Subcutaneous abdominal adipose tissue (tissue), 5 donors: ENCODE measurements at regions not wholly inside any gene's neighbourhood (a gene's known extent, or its start where the extent isn't known, plus 50 kb on each side); places are given as distances from the start of the nearest gene placed in this dataset.
"Not testable (repeated sequence)": the region's sequence is repeated elsewhere in the genome, so short reads cannot be mapped to it uniquely, and the experiment has no call there.

Experiments used
- H3K27ac ChIP-seq: one replicate; pipeline ENCODE4 v1.7.0; 2013; ENCODE audit warnings: low read depth, mild to moderate bottlenecking, inconsistent platforms, low read length, moderate library complexity
- H3K27me3 ChIP-seq, 5 donors: one replicate each; pipeline ENCODE4 v1.7.0; 2013; ENCODE audit warnings: low read length in 5 of 5, inconsistent platforms in 1 of 5; ENCODE audit not compliant: control insufficient read depth in 5 of 5, insufficient read depth in 4 of 5
- H3K36me3 ChIP-seq, 5 donors: one replicate each; pipeline ENCODE4 v1.7.0; 2013; ENCODE audit warnings: low read length in 5 of 5; ENCODE audit not compliant: control insufficient read depth in 5 of 5, insufficient read depth in 5 of 5
- H3K4me1 ChIP-seq, 5 donors: one replicate each; pipeline ENCODE4 v1.7.0; 2013; ENCODE audit warnings: low read length in 5 of 5, mild to moderate bottlenecking in 3 of 5, moderate library complexity in 1 of 5; ENCODE audit not compliant: control insufficient read depth in 5 of 5, insufficient read depth in 5 of 5
- H3K4me3 ChIP-seq, 5 donors: one replicate each; pipeline ENCODE4 v1.7.0; 2013; ENCODE audit warnings: low read length in 5 of 5, low read depth in 1 of 5
- H3K9ac ChIP-seq, 5 donors: one replicate each; pipeline ENCODE4 v1.7.0; 2013; ENCODE audit warnings: low read length in 5 of 5, mild to moderate bottlenecking in 4 of 5, moderate library complexity in 3 of 5
- H3K9me3 ChIP-seq, 5 donors: one replicate each; pipeline ENCODE4 v1.7.0; 2013; ENCODE audit warnings: low read length in 5 of 5; ENCODE audit not compliant: control insufficient read depth in 5 of 5
- donor health status: healthy.
- donor health status: healthy.
- donor health status: healthy.
- donor health status: healthy.
- donor health status: healthy.

GRCh38 chr7:20491284-20491683, 124.2 kb upstream of the ABCB5 start:
- no peaks in the 10 kb centered on the region for H3K36me3 ChIP-seq
- H3K4me3 ChIP-seq, result no peak overlapping the region
- H3K9ac ChIP-seq, result no peak overlapping the region
- peaks cover 2 to 29% (median 21%) of the 10 kb centered on the region in 5 donors for H3K9me3 ChIP-seq
- no peaks in the 10 kb centered on the region for H3K4me1 ChIP-seq
- H3K27ac ChIP-seq, result no peak overlapping the region
- H3K27me3 ChIP-seq, result peaks cover 0 to 6% (median 0%) of the 10 kb centered on the region in 5 donors

- peaks cover 2 to 16% (median 5%) of the 10 kb centered on the region in 5 donors for H3K9me3 ChIP-seq
- no peak overlapping the region for H3K27ac ChIP-seq
- H3K27me3 ChIP-seq, result peaks cover 0 to 6% (median 0%) of the 10 kb centered on the region in 5 donors
Observed at GRCh38 chr7:20494566-20494965, 120.9 kb upstream of the ABCB5 start.

GRCh38 chr7:20501473-20501872, 114.0 kb upstream of the ABCB5 start:
- H3K9me3 ChIP-seq, result peaks cover 0 to 13% (median 7%) of the 10 kb centered on the region in 5 donors
- not testable (repeated sequence) for H3K4me1 ChIP-seq, H3K9ac ChIP-seq, H3K27me3 ChIP-seq, H3K4me3 ChIP-seq, H3K36me3 ChIP-seq, H3K27ac ChIP-seq

More at GRCh38 chr7:20494566-20494965, 120.9 kb upstream of the ABCB5 start:
- no peak overlapping the region for H3K9ac ChIP-seq
- H3K36me3 ChIP-seq, result no peaks in the 10 kb centered on the region
- H3K4me3 ChIP-seq, result no peak overlapping the region
- H3K4me1 ChIP-seq, result no peaks in the 10 kb centered on the region

- Histone ChIP-seq H3K36me3 (no peaks in the 10 kb centered on the region), H3K9ac (no peak overlapping the region), H3K4me1 (no peaks in the 10 kb centered on the region), H3K9me3 (peaks cover 0 to 4% (median 3%) of the 10 kb centered on the region in 5 donors), H3K4me3 (no peak overlapping the region), H3K27me3 (no peaks in the 10 kb centered on the region), H3K27ac (no peak overlapping the region)
Observed at GRCh38 chr7:20503278-20503950, 112.1 kb upstream of the ABCB5 start.

GRCh38 chr7:20504060-20504459, 111.4 kb upstream of the ABCB5 start:
- Histone ChIP-seq H3K27ac (no peak overlapping the region), H3K4me3 (no peak overlapping the region), H3K9ac (no peak overlapping the region), H3K27me3 (no peaks in the 10 kb centered on the region), H3K9me3 (peaks cover 0 to 4% (median 3%) of the 10 kb centered on the region in 5 donors), H3K4me1 (no peaks in the 10 kb centered on the region), H3K36me3 (no peaks in the 10 kb centered on the region)

GRCh38 chr7:20506175-20506574, 109.3 kb upstream of the ABCB5 start:
- peaks cover 0 to 4% (median 0%) of the 10 kb centered on the region in 5 donors for H3K9me3 ChIP-seq
- H3K4me1 ChIP-seq, result no peaks in the 10 kb centered on the region
- no peak overlapping the region for H3K9ac ChIP-seq
- H3K27me3 ChIP-seq, result no peaks in the 10 kb centered on the region
- H3K27ac ChIP-seq, result no peak overlapping the region
- H3K36me3 ChIP-seq, result no peaks in the 10 kb centered on the region
- no peak overlapping the region for H3K4me3 ChIP-seq

GRCh38 chr7:20507157-20507556, 108.3 kb upstream of the ABCB5 start:
- Histone ChIP-seq H3K9ac (no peak overlapping the region), H3K4me3 (no peak overlapping the region), H3K36me3 (no peaks in the 10 kb centered on the region), H3K9me3 (no peaks in the 10 kb centered on the region), H3K27me3 (no peaks in the 10 kb centered on the region), H3K4me1 (no peaks in the 10 kb centered on the region), H3K27ac (no peak overlapping the region)

- Histone ChIP-seq H3K9me3 (no peaks in the 10 kb centered on the region), H3K4me3 (peak overlapping the region in 1 of 5 donors; percentile 8), H3K36me3 (no peaks in the 10 kb centered on the region), H3K9ac (no peak overlapping the region), H3K27ac (no peak overlapping the region), H3K4me1 (no peaks in the 10 kb centered on the region), H3K27me3 (no peaks in the 10 kb centered on the region)
Observed at GRCh38 chr7:20508109-20508508, 107.4 kb upstream of the ABCB5 start.

GRCh38 chr7:20509892-20510572, 105.4 kb upstream of the ABCB5 start:
- Histone ChIP-seq H3K27ac (no peak overlapping the region), H3K4me3 (no peak overlapping the region), H3K9ac (no peak overlapping the region), H3K9me3 (no peaks in the 10 kb centered on the region), H3K4me1 (no peaks in the 10 kb centered on the region), H3K36me3 (no peaks in the 10 kb centered on the region), H3K27me3 (no peaks in the 10 kb centered on the region)

- Histone ChIP-seq H3K9ac (no peak overlapping the region), H3K36me3 (no peaks in the 10 kb centered on the region), H3K27ac (no peak overlapping the region), H3K4me3 (no peak overlapping the region), H3K4me1 (no peaks in the 10 kb centered on the region), H3K27me3 (no peaks in the 10 kb centered on the region), H3K9me3 (no peaks in the 10 kb centered on the region)
Observed at GRCh38 chr7:20510573-20510900, 104.9 kb upstream of the ABCB5 start.
